MM.1S (cell line): ENCODE measurements at regions not wholly inside any gene's neighbourhood (a gene's known extent, or its start where the extent isn't known, plus 50 kb on each side); places are given as distances from the start of the nearest gene placed in this dataset.

Source experiments
- CTCF ChIP-seq: fragments of 300-600 bp; sonication (generic); IDR thresholded peaks from 2 replicates; pipeline ENCODE4 v1.5.1; 2016; ENCODE audit warnings: antibody characterized with exemption, low read length, mixed read lengths
- EZH2 ChIP-seq: fragments of 300-600 bp; sonication (generic); optimal IDR thresholded peaks from 2 replicates; pipeline ENCODE3; 2017; ENCODE audit warnings: low read depth, mild to moderate bottlenecking, antibody characterized with exemption, low read length, mixed read lengths
- EZH2phosphoT487 ChIP-seq: fragments of 300-600 bp; sonication (generic); IDR thresholded peaks from 2 replicates; pipeline ENCODE4 v1.6.1; 2018; ENCODE audit warnings: antibody characterized with exemption, low read length

DNA sequence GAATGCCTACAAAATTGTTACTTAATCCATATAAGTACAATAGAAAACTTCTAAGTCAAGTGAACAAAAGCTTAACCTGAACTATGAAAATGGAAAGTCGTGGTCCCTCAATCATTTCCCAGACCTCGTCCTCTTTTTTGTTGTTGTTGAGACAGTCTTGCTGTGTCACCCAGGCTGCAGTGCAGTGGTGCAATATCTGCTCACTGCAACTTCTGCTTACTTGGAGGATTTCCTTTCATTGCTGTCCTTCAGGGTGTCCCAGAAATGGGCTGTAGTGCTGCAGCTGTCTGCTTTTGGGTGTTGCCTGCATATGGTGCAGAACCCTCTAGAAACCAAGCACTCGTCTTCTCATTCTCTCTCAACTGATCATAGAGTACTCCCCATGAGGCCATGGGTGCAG lies 75.0 kb upstream of the IL2 start:
- no peak for TF ChIP-seq CTCF
- no peak for TF ChIP-seq EZH2phosphoT487
- TF ChIP-seq EZH2 = no peak
